ENCODE measurements at regions not wholly inside any gene's neighbourhood (a gene's known extent, or its start where the extent isn't known, plus 50 kb on each side); places are given as distances from the start of the nearest gene placed in this dataset.
"Not testable (repeated sequence)": the region's sequence is repeated elsewhere in the genome, so short reads cannot be mapped to it uniquely, and the experiment has no call there.

DNA sequence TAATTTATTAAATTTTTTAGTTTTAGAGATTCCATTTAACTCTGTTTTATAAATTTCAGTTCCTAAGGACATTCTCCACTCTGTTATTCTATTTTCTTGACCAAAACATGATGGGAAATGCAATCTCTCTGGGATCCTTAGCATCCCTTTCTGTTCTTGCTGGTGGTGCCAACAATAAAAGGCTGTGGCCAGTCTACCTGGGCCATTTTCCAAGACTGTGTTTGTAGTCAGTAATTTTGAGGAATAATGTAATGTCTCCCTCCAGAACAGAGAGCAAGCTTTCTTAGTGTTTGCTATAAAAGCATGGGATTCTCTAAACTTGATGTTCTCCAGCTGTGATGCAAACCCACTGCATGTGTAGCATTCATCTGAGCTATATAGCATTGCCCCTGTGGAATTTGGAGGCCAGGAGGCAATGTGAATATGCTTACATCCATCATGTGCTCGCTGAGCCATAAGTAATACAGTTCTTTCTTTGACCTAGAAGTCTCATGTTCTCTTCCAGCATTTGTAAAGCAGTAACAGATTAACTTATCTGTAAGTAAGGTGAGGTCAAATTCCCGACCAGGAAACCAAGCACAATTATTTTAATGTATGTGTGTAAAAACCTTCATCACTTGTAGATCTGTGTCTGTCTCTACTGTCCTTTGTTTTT, 211.5 kb upstream of the TAS2R1 start:
- no peak for DNase-seq

DNA sequence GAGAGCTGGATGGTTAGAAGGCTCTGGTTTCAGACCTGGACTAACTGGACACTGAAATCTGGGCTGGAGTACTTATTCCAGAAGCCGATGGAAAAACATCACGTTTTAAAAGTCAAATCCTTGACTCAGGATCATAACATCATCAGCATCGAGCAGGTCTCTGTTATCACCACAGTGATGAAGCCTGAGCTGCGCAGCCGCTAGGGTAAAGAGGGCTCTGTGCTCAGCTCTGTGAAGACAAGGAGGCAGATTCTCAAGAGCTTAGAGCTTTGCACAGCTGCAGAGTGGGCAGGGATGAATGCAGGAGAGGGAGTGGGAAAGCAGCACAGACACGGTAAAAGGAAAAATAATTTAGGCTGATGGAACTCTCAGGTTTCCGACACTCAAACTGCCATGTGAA, 208.8 kb upstream of the TAS2R1 start:
- no peak for DNase-seq

DNA sequence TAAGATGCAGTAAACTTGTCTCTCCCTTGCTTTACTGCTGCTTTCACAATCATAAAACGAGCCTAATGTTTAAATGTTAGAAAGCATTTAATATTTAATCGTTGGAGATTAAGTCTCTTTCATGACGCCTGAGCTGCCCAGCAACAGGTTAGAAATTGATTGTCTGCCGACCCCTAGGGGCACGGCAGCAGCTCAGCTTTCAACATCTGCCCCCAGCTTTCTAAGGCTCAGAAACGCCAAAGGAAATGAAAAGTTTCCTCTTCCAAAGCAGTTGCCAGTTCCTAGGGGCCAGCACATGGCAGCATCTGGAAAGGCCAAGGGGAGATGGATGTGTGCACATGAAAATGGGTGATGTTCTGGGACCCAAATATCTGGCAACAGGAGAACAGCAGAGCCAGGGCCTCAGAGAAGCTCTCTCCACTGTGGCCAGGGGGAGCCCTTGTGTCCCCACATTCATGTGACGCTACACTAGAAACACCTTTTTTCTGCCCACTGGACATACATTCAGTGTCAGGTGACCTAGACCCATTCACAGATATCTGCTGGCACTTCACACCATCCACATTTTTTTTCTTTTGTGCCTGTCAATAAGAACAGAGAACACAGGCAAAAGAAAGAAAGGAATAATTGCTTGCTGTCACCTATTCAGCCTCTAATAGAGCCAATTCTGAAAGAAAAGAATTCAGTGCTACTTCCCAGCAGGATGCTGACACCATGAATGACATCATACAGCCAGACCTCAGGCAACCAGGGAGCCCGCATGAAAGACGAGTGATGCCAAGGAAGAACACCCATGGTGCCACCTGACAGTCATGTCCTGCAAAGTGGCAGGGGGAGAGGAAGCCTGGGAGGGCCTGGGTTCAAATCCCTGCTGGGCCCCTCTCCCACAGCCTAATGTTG, 205.0 kb upstream of the TAS2R1 start:
- no peak for DNase-seq

DNA sequence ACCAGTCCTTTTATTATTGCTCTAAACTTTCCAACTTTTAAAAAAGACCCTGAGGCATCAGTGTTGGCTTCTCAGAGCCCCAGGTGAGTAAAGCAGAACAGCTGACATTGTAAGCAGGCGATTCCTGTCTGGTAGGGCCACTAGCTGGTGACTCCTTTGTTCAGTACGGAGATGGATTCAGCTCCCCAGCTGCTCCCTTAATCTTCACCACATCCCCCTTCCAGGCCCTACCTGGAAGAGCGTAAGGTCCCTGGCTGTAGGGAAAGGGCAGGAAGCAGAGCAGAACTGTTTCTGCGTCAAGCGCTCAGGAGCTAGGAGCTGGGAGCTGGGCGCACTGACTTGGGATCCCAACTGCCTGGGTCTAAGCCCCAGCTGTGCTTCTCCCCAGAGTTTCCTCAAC, 203.7 kb upstream of the TAS2R1 start:
- DNase-seq = no peak

DNA sequence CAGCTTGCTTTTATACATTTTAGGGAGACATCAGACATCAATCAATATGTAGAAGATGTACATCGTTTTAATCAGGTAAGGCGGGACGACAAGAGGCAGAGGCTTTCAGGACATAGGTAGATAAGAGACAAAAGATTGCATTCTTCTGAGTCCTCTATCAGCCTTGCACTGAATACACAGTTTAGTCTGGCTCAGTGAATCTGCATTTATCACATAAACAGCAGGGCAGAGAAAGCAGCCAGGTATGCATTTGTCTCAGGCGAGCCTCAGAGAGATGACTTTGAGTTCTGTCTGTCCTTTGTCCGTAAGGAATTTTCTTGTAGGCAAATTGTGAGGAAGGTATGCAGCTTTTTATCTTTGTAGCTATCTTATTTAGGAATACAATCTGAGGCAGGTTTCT, 202.8 kb upstream of the TAS2R1 start:
- no peak for DNase-seq

DNA sequence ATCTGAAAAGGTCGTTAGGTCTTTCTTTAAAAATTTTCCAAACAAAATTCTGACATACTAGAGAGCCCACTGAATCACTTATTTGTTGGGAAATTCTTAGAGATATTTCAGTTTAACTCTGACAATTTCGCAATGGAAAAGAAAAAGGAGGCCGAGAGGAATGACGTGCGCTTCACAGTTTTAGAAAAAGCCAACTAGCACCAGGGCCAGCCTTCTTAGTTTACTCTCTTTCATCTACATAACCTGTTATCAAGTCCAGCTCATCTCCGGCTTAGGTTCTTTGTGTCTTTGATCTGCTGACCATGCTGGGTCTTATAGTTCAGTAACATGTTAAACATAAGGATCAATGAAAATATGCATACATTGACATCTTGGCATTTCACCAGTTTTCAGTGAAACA, 201.7 kb upstream of the TAS2R1 start:
- no peak for DNase-seq

DNA sequence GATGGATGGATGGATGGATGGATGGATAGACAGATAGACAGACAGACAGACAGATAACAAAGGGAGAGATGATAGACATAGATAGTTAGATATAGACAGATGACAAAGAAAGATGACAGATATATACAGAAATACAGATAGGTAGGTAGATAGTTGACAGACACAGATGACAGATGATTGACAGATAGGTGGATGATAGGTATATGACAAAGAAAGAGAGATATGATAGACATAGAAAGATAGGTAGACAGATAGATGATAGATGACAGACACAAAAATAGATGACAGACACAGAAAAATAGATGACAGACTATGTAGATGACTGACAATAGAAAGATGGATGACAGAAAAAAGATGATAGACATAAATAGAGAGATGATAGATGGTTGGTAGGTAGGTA, 200.0 kb upstream of the TAS2R1 start:
- DNase-seq = no peak

DNA sequence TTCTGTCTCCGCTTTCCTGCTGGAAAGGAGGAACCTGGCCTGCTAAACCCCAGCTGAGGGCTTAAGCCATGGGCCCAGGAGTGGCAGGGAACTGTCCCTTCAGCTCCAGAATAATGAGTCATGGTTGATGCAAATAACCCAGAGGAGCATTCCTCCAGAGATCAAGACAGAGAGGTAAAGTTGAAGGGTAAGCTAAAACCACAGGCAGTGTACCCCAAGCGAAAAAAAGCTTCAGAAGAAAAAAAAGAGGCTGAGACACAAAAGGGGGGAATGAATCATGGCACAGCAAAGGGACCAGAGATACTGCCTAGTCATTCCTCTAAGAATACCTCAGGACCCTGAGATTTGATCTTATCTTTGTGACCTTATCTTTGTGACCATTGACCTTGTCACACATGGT, 199.5 kb upstream of the TAS2R1 start:
- DNase-seq = no peak

DNA sequence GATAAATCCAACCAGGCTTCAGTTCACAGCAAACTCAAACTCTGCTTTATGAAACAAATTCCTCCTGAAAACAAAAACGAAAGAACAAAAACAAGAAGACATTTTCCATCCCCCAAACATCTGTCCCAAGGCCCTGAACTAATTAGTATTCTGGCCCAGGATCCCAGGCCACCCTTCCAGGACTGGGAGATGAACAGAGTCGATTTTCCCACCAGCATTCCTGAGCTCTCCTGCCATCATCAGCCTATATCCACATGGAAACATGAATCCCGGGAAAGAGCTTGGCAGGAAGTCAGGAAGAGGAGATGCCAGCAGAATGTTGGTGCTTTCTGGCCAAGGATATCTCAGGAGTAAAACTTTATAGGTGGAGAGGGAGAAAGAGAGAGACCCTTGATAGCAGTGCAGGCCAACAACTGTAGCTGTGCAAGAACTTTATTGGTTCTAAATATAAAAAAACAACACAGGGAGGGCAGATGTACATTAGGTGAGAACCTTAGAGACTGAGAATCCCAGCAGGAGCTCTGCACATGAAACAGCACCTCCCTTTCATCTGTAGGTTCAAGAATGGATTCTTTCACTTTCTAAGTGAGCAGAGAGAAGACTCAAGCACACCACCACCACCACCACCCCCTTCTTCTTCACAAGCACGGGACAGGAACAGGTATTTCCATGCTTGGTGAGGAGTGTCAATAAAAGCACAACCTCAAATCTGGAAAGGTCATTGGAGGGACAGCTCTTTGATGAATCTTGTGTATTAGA, 190.7 kb upstream of the TAS2R1 start:
- DNase-seq = no peak

DNA sequence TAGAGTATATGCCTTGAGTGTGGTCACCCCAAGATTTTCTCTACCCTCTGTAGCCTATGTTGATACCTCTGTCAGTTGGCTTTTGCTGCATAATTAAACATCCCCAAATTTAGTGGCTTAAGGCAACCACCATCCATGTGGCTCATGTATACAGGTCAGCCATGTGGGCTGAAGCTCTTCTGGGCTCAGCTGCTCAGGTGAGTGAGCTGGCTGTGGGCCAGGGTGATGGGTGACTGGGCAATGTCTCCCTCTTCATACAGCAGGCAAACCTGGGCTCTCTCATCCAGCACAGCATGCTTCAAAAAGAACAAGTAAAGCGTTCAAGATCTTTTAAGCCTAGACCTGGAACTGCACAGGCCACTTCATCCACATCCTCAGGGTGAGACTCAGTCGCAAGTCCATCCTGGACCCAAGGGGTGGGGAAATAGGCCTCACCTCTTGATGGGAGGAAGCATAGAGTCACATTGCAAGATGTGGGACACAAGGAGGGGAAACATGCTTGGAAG, 188.2 kb upstream of the TAS2R1 start:
- no peak for DNase-seq

DNA sequence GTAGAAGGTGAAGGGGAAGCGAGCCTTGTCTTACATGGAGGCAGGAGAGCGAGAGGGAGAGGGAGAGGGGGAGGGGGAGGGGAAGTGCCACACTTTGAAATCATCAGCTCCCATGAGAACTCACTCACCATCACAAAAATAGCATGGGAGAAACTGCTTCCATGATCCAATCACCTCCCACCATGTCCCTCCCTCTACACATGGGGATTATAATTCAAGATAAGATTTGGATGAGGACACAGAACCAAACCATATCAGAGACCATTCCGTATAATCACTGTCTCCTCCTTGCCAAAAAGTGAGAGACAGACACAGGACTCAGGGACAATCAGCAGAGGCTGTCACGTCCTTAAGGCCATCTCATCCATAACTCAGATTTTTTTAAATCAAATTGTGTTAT, 187.7 kb upstream of the TAS2R1 start:
- DNase-seq = no peak

DNA sequence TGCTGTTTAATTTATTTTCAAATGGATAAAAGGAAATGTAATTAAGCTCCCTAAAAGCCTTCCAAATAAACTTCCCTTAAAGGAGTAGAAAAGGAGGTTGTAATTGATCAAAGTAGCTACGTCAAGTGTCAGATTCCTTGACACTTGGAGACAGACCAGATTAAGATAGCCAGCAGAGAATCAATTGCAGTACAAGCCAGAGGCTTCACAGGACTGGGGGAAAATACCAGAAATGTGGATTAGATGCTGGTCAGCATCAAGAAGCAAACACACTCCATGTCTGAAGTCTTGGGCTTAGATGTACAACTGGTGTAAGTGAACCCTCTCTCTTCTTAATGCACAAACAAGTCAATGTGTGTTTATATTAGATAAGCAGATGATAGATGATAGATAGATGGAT, 184.9 kb upstream of the TAS2R1 start:
- no peak for DNase-seq

DNA sequence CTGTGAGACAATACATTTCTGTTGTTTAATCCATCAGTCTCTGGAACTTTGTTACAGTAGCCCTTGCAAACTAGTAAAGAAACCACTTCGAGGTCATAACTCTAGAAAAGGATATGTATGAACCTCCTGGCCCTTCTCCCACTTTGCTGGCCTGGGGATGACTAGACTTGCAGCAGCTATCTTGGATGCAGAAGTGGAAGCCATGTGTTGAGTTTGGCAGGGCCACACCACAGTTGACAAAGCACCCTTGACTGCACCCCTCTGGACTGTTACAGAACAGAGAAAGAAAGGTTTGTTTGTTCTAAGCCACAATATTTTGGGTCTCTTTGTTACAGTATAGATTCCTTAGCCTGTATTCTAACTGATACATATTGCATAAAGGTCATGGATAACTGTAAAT, 183.2 kb upstream of the TAS2R1 start:
- no peak for DNase-seq

DNA sequence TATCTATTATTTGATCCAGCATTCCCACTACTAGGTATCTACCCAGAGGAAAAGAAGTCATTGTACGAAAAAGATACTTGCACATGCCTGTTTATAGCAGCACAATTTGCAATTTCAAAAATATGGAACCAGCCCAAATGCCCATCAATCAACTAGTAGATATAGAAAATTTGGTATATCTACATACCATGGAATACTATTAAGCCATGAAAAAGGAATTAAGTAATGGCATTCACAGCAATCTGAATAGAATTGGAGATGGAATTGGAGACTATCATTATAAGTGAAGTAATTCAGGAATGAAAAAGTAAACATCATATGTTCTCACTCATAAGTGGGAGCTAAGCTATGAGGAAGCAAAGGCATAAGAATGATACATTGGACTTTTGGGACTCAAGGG, 177.2 kb upstream of the TAS2R1 start:
- DNase-seq = not testable (repeated sequence)

DNA sequence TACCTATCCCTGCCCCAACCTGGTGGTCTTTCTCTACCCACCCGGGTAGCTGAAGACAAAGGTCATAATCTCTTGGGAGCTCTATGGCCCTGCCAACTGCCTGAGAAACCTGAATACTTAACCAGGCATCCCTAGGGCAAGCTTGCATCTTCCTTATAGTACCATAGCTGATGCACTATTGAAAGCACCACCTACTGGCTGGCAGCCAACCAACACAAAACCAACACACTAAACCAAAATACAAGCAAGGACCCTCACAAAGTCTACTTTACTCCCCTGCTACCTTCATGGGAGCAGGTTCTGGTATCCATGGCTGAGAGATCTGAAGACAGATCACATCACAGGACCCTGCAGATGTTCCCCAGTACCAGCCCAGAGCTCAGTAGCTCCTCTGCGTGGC, 171.8 kb upstream of the TAS2R1 start:
- no peak for DNase-seq

DNA sequence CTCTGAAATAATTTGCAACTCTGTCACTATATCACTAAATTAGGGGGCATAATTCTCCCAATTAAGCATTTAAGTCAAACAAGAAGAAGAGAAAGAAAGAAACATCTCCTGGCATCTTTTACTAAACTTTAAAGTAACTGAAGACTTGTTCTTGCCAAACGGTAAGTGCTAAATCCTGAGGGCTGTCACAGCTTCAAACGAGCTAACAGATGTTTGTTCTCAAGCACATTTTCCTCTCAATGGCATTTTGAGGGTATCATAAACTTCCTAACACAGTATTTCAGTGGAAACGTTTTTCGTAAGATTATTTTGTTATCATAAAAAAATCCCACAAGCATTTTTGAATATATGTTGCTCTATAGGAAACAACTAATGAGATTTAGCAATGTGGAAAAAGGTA, 169.5 kb upstream of the TAS2R1 start:
- no peak for DNase-seq

DNA sequence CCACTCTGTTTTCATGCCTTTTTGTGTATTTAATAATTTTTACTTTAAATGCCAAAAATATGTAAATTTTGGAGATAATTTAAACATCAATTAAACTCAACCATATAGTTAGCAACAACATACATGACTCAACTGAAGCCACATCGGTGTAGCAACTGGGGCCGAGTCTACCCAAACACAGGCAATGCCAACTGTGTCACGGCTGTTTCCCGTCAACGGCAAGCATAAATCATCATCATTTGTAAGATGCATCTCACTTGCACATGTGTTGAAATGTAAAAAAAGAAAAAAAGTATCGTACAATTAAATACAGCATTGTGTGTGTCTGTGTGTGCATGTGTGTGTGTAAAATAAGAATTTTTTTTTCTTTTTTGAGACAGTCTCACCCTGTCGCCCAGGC, 160.1 kb upstream of the TAS2R1 start:
- no peak for DNase-seq

DNA sequence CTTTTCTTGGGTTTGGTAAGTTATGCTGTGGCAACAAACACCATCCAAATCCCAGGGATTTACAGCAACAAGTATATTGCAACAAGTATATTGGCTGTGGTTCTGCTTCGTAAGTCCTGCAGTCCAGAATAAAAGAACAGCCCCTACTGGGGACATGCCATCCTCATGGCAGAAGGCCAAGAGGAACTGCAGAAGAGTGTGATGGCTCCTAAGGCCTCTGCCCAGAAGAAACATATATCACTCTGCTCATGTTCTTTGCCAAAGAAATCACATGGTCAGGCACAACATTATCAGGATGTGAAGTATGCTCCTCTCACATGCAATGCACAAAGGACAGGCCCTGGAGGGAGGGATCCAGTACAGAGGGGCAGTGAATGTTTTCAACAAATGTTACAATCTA, 159.6 kb upstream of the TAS2R1 start:
- no peak for DNase-seq

DNA sequence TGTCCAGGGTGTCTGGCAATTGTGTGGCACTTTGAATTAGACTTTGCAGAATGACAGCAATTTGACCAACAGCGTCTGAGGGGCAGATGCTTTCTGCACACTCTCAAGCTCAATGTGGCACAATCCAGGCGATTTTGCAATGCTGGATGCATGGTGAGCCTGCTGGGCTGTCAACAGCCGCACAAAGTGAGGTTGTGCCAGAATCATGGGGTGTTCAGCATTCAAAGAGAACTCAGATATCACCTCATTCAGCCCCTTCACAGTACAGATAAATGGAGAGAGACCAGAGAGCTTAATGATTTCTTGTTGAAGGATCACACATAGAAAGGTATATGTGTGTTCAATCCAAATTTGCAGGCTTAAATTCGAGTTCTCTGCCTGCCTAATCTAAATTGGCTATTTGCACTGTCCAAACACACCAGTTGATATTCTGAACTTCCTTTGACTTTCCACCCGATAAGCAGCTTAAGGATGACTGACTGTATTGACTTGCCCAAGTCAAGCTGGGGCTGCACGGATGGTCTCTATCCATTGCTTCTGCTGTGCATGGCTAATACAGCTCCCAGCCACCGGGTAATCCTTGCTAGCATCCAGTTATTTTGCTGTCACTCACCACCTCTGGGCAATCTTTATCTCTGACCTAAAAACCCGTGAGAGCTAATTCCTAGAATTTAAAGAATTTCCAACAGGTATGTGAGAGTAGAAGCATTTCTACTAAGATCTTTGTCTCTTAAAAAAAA, 157.9 kb upstream of the TAS2R1 start:
- DNase-seq = no peak

DNA sequence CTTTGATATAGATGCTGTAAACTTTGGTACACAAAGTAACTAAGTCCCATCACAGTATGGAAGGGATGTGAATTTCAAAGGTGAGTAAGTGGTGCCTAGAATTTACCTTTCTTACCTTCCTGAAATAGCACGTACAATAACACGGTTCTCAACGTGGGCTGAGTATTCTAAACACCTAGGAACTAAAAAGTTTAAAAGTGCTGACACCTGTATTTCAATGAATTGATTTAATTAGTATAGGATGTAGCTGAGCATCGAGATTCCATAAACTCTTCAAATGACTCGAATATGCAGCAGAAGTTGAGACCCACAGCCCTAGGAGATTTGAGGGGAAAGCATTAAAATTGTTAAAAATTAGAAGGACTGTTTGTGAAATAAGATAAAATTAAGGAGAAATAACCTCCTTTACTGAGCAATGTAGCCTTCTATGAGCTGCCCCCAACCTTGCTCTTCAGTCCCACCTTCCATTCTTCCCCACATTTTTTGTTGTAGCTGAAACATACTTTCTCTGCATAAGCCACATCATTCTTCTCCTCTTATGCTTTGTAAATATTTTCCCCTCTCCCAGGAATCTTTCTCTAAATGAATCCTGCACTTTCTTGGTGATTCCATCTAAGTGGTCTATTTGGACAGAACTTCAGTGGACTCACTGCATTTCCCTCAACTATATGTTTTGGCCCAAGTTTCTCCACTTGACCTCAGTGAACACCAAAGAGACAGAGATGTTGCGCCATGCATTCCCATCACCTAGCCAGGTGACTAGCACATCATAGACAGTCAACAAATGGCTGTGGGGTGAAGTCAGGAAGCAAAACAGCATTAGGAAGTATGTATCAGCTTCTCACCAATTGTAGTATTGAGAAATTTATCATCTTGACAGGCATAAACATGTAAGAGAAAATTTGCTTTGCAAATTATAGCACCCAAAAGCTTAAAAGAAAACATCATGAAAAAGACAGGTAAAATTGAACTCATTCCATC, 156.5 kb upstream of the TAS2R1 start:
- DNase-seq = no peak

DNA sequence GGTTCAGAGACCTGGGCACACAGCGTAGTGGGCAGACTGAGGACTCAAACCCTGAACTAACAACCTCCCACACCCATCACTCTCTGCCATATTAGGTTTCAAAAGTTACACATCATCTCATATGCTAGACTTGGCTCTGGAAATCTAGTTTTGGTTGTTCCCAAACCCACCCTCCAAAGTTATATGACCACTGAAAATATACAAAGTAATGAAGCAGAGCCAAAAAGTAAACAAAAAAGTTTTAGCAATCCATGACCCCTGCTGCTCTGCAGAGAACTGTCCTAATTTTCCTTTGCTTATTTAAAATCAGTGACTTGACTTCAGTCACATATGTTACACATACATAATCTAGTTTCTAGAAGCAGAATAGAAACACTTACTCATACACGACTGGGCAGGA, 155.6 kb upstream of the TAS2R1 start:
- no peak for DNase-seq

DNA sequence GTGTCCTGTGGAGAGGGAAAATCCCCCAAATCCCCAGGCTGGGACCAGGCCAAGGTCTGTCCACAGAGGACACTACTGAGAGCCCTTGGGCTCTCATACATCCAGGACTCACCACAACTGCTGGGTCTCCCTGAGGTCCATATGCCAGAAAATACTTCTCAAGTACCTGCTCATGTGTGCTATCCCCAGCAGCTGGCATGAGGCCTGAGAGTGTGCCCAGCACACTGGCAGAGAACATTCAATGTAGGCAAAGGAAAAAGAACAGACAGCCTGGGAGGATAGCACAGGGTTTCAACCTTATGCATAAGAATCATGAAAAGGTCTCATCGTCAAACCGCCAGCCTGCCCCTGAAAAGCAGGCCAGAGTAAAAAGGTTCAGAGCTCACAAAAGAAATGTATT, 154.1 kb upstream of the TAS2R1 start:
- no peak for DNase-seq

All from inflammatory macrophage treated with lipopolysaccharide for 4 hours (primary cell).